Chondrocyte (in vitro differentiated cells): ENCODE measurements at regions not wholly inside any gene's neighbourhood (a gene's known extent, or its start where the extent isn't known, plus 50 kb on each side); places are given as distances from the start of the nearest gene placed in this dataset.

Source experiments
- DNase-seq: peaks from one replicate; pipeline ENCODE4 v3.0.0; 2021; ENCODE audit warnings: mixed read lengths, low spot score
- H3K27ac Mint-ChIP-seq: one replicate; pipeline ENCODE4 v1.8.0; 2021; ENCODE audit warnings: mild to moderate bottlenecking, moderate library complexity, mixed read lengths; ENCODE audit not compliant: unreplicated experiment
- H3K27me3 Mint-ChIP-seq: 2 replicates; pipeline ENCODE4 v1.8.0; 2021; ENCODE audit warnings: low read depth, mixed read lengths
- H3K36me3 Mint-ChIP-seq: 2 replicates; pipeline ENCODE4 v1.8.0; 2021; ENCODE audit warnings: low read depth, mixed read lengths
- H3K4me1 Mint-ChIP-seq: 2 replicates; pipeline ENCODE4 v1.8.0; 2021; ENCODE audit warnings: low read depth, mild to moderate bottlenecking, mixed read lengths
- H3K4me3 Mint-ChIP-seq: one replicate; pipeline ENCODE4 v1.8.0; 2021; ENCODE audit warnings: mild to moderate bottlenecking, moderate library complexity, mixed read lengths; ENCODE audit not compliant: unreplicated experiment
- H3K9me3 Mint-ChIP-seq: 2 replicates; pipeline ENCODE4 v1.8.0; 2021; ENCODE audit warnings: low read depth, mixed read lengths
- CTCF ChIP-seq: fragments of 200-600 bp; sonication (generic); IDR thresholded peaks from 2 replicates; pipeline ENCODE4 v1.5.0; 2021; ENCODE audit warnings: antibody characterized with exemption, mild to moderate bottlenecking, moderate library complexity

DNA sequence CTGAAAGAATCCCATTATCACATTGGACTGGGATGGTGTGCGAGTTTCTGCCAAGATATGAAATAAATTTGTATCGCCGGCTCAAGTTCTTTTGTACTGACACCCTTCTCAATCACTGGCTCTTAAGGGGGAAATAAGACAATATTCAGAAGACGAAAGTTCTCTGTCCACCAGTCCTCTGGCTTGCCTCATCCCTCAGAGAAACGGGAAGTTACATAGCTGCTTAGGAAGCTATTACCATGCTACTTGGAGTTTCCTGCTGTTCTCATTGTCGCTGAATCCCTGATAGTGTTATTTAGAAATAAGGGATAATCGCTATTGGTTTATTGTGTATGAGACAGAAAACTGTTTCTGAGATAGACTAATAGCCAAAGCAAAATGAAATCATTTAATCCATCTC lies 205.0 kb upstream of the ZNF521 start:
- H3K4me1 Mint-ChIP-seq = no peaks in the 10 kb centered on the region
- H3K4me3 Mint-ChIP-seq = no peak overlapping the region
- H3K27me3 Mint-ChIP-seq = no peaks in the 10 kb centered on the region
- no peak for DNase-seq
- TF ChIP-seq CTCF = no peak
- H3K9me3 Mint-ChIP-seq = no peaks in the 10 kb centered on the region
- H3K36me3 Mint-ChIP-seq = no peaks in the 10 kb centered on the region
- H3K27ac Mint-ChIP-seq = no peak overlapping the region

DNA sequence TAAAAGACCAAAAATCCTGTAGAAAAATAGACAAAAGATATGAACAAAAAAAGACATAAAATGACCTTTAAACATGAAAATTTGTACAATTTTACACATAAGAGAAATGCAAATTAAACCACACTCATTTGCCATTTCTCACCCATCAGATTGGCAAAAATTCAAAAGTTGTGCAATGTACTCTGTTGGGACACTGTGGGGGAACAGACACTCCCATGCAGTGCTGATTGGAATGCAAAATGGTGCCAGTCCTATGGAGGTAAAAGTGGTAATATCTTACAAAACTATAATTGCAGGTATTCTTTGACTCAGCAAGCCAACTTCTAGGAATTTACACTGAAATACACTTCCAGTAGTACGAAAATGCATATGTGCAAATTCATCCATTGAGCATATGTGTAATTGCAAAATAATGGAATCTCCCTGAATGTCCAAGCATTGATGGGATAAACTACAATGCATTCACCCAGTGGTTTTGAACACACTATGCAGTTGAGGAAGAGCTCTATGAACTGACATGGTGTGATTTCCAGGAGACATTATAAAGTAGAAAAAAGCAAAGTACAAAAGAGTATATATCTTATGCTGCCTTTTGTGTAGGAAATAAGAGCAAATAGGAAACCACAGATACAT lies 201.8 kb upstream of the ZNF521 start:
- Mint-ChIP-seq H3K36me3 (no peaks in the 10 kb centered on the region), H3K27me3 (no peaks in the 10 kb centered on the region), H3K4me1 (no peaks in the 10 kb centered on the region), H3K27ac (no peak overlapping the region), H3K4me3 (no peak overlapping the region), H3K9me3 (peaks cover 6% of the 10 kb centered on the region)
- TF ChIP-seq CTCF = no peak
- no peak for DNase-seq

GRCh38 chr18:25544546-25545287 lies 192.8 kb upstream of the ZNF521 start:
- no peak for DNase-seq
- Mint-ChIP-seq H3K27ac (no peak overlapping the region), H3K27me3 (no peaks in the 10 kb centered on the region), H3K4me3 (no peak overlapping the region), H3K9me3 (peaks cover 10% of the 10 kb centered on the region), H3K36me3 (peaks cover 2% of the 10 kb centered on the region), H3K4me1 (no peaks in the 10 kb centered on the region)
- TF ChIP-seq CTCF = no peak

- no peak for DNase-seq
- H3K4me1 Mint-ChIP-seq = no peaks in the 10 kb centered on the region
- no peaks in the 10 kb centered on the region for H3K27me3 Mint-ChIP-seq
- TF ChIP-seq CTCF = no peak
- no peak overlapping the region for H3K27ac Mint-ChIP-seq
- no peak overlapping the region for H3K4me3 Mint-ChIP-seq
- peaks cover 3% of the 10 kb centered on the region for H3K9me3 Mint-ChIP-seq
- no peaks in the 10 kb centered on the region for H3K36me3 Mint-ChIP-seq
Observed at GRCh38 chr18:25538175-25538922, 186.4 kb upstream of the ZNF521 start.

- TF ChIP-seq CTCF = no peak
Observed at GRCh38 chr18:25535495-25535894, 183.5 kb upstream of the ZNF521 start.

More at GRCh38 chr18:25535495-25535894, 183.5 kb upstream of the ZNF521 start:
- no peak overlapping the region for H3K4me3 Mint-ChIP-seq
- no peak overlapping the region for H3K27ac Mint-ChIP-seq
- peaks cover 3% of the 10 kb centered on the region for H3K9me3 Mint-ChIP-seq
- no peaks in the 10 kb centered on the region for H3K36me3 Mint-ChIP-seq
- H3K4me1 Mint-ChIP-seq = peaks cover 5% of the 10 kb centered on the region
- H3K27me3 Mint-ChIP-seq = no peaks in the 10 kb centered on the region
- no peak for DNase-seq
